ENCODE measurements at regions not wholly inside any gene's neighbourhood (a gene's known extent, or its start where the extent isn't known, plus 50 kb on each side); places are given as distances from the start of the nearest gene placed in this dataset.
A peak's percentile ranks its signal among the peaks of the same experiment; 100 is the strongest.

DNA sequence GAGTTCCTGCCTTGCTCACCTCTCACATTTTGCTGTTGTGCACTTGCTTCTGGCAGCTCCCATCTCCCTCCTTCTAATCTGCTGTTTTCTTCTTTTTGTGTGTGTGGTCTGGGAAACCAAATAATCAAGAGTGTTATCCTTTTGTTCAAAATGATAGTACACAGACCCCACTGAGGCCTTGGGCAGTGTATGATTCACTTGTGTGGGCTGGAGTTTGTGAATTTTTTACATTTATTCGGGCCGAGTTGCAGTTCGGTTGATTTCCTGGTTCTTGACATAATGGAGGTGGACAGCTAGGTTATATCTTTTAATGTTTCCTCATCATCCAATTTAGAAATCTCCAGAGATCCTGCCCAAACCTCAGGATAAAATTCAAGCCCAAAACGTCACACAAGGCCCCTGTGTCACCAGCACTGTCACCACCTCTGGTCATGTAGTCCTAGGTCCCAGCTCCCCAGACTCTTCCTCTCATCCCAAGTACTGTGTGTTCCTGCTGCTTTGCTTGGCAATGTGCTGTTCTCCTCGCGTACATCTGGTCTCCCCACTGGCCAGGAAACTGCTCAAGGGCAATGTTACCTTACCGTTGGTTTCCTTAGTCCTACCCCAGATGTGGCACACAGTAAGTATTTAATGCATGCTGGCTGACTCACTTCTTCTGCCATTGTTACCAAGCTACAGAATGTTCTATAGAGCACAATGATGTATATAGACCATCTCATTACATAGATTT, 55.7 kb upstream of the PHACTR2 start:
- DNase-seq (ENCODE audit: low read depth in 1 of 2, low spot score in 1 of 2), result no peak

DNA sequence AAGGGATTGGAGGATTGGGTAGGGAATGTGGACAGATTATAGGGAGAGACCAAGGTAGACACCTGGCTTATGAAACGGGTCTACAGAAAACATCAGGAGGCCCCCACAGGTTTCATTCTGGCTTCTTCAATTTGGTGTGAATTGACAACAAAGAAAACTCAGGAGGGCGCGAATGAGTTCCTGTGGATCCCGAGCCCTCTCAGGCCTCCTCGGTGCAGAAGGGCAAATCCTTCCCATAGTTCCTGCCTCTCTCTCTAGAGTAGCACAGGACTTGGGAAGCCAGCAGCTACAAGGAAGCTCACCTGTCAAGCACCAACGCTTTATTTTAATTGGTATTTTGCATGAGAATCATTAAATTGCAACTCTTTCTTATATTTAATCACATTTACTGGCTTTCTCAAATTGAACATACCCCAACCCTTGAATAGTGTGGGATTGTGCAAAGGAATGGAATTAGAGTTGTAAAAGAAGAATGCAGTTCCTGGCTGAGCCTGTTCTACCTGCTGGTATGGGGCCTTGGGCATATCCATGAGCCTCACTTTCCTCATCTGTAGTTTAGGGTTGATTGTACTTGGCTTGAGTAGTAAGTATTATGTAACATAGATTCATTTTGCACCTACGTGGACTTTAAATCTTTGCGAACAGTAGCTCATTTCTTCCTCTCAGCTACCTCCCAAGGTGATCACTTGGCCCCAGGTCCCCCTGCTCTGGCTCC, 56.4 kb upstream of the PHACTR2 start:
- DNase-seq (ENCODE audit: low read depth in 1 of 2, low spot score in 1 of 2), result no peak

- DNase-seq (ENCODE audit: low read depth in 1 of 2, low spot score in 1 of 2), result no peak
Measured at GRCh38 chr6:143620447-143620846, 57.3 kb upstream of the PHACTR2 start.

DNA sequence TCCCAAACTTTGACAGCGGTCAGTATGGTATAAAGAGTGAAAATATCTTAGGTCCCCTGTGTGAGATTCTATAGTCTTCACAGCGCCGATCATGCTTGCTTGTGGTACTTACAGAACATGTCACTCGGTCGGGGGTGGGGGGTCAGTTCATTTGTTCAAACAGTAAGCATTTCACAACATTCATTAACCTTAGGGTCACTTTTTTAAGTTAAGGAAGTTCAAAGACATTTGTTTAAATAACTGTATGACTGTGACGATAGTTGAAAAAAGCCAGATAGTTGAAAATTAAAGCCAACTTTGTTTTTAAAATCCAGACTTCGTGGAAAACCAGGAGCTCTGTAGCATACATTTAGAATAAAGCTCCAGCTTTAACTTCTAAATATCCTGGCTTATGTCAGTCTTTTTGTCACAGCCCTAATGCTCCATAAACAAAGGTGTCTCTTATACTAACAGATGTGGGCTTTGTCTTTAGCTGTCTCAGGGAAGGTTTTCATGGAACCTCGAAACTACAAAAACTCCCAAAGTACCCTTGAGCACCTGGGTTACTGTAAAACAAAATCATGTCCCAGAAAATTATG, 57.9 kb upstream of the PHACTR2 start:
- DNase-seq (ENCODE audit: low read depth in 1 of 2, low spot score in 1 of 2), result no peak

DNA sequence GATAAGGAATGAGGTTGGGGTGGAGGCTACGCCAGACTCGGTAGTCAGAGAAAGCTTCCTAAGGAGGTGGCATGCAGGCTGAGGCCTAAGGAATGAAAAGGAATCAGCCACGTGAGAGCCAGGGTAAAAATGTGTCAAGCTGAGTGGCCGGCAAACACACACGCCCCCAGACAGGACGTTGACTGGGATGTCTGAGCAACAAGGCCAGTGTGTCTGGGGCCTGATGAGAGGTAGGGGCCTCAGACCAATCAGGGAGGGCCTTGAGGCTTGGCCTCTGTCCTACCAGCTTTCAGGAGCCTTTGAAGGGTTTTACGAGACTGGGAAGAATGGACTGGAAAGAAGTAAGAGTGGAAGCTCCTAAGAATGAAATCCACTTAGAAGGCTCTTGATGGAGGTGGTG, 61.0 kb upstream of the PHACTR2 start:
- DNase-seq (ENCODE audit: low read depth in 1 of 2, low spot score in 1 of 2), result no peak

DNA sequence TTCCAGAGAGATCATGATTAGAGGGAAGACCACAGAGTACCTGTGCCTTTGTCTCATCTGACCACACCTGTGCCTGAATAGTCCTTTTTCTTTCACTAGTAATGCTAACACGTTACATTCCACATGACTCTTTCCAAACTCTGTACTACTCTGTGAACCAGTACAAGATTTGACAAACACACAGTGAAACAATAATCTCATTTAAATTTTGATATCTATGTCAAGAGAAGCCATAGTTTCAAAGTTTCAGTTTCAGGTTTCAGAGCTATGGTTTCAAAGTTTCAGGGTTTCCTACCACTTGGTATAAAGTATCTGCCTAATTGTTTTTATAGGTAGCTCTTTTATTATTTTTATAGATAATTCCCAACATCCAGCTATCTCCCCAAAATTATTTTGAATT, 62.0 kb upstream of the PHACTR2 start:
- no peak for DNase-seq (ENCODE audit: low read depth in 1 of 2, low spot score in 1 of 2)

DNA sequence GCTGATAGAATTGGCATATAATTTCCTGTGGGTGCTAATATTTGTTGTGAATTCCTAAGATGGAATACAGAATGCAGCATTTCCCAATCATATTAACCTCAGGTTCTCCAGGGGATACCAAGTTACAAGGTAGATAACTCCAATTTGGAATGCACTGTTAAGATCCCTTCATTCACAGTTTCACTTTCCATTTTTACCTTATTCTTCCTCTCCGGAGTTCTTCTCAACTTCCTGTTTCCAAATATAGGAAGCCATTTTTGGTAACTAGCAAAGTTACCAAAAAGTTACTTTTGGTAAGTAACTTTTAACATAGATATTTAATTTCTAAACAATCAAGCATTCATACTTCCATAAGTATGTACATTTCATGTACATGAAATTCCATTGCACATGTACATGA, 63.5 kb upstream of the PHACTR2 start:
- DNase-seq (ENCODE audit: low read depth in 1 of 2, low spot score in 1 of 2), result no peak

DNA sequence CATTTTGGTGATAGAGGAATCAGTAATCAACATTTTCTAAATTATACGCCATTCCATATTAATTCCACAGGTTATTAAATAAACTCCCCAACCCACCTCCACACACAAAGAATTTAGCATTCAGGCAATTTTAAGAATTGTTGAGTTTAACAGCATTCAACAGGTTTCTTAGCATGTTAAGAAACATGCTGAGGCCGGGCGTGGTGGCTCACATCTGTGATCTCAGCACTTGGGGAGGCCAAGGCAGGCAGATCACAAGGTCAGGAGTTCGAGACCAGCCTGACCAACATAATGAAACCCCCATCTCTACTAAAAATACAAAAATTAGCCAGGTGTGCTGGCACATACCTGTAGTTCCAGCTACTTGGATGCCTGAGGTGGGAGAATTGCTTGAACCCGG, 64.0 kb upstream of the PHACTR2 start:
- no peak for DNase-seq (ENCODE audit: low read depth in 1 of 2, low spot score in 1 of 2)

GRCh38 chr6:143612186-143612585, 65.6 kb upstream of the PHACTR2 start:
- no peak for DNase-seq (ENCODE audit: low read depth in 1 of 2, low spot score in 1 of 2)

GRCh38 chr6:143611580-143611979, 66.2 kb upstream of the PHACTR2 start:
- no peak for DNase-seq (ENCODE audit: low read depth in 1 of 2, low spot score in 1 of 2)

DNA sequence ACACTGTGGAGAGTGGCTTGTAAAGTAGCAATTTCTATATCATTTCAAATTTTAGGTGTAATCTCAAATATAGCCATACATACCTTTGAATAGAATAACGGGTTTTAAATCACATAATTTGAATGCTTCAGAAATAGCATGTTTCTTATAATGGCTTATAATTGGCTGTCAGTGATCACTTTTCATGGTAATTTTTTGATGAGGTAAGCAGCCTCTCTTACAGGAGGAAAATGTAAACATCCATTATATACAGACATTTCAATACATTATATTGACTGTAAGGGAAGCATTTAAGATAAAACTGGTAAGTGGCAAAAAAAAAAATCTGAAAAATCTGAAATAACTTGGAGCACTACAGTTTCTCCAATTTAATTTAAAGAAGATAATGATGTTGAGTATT, 67.8 kb upstream of the PHACTR2 start:
- DNase-seq (ENCODE audit: low read depth in 1 of 2, low spot score in 1 of 2), result no peak

- DNase-seq (ENCODE audit: low read depth in 1 of 2, low spot score in 1 of 2), result no peak
Measured at GRCh38 chr6:143609501-143609900, 68.3 kb upstream of the PHACTR2 start.

- DNase-seq (ENCODE audit: low read depth in 1 of 2, low spot score in 1 of 2), result no peak
Measured at GRCh38 chr6:143608906-143609305, 68.9 kb upstream of the PHACTR2 start.

- no peak for DNase-seq (ENCODE audit: low read depth in 1 of 2, low spot score in 1 of 2)
Measured at GRCh38 chr6:143607974-143608373, 69.8 kb upstream of the PHACTR2 start.

DNA sequence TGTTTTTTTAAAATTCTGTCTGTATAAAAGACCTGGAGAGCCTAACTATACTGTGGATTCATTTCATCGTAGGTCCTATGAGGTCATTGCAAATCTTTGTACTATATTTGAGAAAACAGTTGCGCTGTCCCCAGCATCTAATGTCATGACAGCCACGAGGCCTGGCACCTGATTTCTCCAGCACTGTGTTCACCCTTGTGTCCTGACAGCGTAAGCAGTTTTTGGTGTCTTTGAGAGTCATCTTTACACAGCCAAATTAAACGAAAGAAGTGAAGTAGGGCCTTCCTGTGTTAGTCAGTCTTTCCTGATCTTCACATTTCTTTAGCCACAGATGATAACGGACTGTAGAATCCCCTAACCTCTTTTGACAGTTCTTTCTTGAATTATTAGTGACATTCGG, 70.6 kb upstream of the PHACTR2 start:
- DNase-seq (ENCODE audit: low read depth in 1 of 2, low spot score in 1 of 2), result no peak

DNA sequence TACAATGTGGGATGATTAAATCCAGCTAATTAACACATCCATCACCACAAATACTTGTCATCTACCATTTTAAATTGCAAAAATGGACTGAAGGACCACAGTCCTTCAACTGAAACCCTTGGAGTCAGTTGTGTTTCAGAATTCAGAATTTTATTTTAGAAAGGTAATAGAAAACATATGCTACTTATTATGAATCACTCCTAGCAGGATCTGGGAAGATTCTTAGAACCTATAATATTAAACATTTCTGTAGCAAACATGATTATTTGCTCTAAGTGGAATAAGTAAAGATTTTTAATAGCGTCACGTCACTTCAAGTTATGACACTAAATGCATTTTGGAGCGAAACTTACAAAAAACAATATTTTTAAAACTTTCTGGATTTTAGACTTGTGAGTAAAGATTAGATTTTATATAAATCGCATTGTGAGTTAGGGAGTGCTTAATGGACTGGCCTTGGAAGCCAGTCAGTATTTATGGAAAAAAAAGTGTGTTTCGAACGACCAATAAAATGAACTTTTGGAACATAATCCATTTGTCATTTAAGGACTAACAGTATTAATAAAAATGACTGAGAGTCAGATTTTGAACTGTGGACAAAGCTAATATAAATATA, 71.8 kb upstream of the PHACTR2 start:
- no peak for DNase-seq (ENCODE audit: low read depth in 1 of 2, low spot score in 1 of 2)

- no peak for DNase-seq (ENCODE audit: low read depth in 1 of 2, low spot score in 1 of 2)
Measured at GRCh38 chr6:143603455-143603854, 74.3 kb upstream of the PHACTR2 start.

DNA sequence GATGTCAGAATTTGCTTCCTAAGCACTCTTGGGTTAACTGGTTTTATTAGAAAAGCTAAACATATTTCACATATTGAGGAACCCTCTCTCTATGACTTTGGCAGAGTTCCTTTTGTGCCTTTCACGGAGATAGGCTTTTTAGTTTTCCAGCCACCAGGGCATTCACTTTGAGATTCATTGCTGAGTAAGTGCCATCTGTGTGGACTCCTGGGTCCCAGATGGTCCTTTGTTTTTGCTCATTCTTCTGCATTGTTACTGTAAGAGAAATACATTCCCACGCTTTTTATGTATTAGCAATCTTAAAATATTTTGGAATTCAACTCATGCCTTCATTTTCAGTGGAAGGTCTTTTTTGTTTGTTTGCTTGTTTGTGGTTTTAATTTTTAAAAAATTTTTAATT, 76.3 kb upstream of the PHACTR2 start:
- DNase-seq (ENCODE audit: low read depth in 1 of 2, low spot score in 1 of 2), result no peak

DNA sequence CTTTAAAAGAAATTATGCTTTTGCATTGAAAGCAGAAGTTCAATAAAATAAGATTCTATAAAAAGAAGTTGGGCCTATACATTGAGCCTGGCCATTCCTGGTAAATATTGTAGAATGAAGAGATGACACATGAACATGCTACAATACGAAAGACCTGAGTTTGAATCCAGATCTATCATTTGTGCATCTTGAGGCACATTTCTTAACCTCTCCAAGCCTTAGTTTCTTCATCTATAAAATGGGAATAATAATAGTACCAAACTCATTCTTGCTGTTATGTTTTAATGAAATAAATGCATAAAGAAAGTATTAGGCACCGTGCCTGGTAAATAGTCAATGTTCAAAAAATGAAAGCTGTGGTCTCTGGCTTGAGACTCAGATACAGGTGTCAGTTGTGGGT, 76.9 kb upstream of the PHACTR2 start:
- no peak for DNase-seq (ENCODE audit: low read depth in 1 of 2, low spot score in 1 of 2)

DNA sequence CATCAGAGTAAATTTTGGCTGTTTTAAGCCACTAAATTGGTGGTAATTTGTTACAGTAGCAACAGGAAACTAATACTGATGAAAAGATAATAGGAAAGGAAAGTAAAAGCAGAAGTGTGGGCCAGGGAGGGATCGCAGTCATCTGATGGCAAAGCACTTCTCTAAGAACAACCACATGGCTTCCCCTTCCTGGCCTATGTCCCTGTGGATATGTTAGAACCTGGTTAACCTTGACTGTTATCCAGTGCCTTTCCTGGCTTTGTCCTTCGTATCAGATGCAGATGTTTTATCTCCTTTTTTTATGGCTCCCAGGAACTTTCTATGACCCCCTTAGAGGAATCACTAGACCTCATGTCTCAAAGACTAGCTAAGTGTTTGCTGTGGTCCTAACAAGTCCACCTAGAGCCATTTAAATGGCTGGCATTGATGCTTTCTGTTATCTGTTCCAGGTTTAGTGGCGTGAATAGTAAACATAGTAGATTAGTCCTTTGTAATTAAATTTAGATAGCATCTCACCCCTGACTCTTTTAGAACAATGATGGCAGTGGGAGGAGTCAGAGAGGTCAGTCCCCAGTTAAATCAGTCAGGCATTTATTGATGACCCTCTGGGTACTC, 79.2 kb upstream of the PHACTR2 start:
- peak in 1 of 2 donors; percentile 10 for DNase-seq (ENCODE audit: low read depth in 1 of 2, low spot score in 1 of 2)

DNA sequence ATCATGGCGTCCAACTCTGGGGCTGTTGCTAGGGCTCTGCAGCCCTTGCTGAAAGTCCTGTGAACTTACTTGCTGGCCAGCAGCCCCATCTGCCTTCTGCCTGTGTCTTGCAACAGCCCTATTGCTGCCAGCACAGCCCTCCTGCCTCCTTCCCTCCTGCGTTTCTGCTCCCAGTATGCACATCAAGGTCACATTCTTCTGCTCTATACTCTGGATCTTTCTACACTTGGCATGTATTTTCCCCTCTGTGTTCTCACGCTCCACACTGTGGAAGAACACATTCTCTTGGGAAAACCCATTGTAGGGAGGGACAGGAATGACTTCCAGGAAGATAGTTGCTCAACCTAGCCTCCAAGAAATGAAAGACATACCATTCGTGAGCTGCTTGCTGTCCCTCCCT, 80.9 kb upstream of the PHACTR2 start:
- DNase-seq (ENCODE audit: low read depth in 1 of 2, low spot score in 1 of 2), result no peak

Data from activated CD4-positive, alpha-beta T cell treated with anti-CD3 and anti-CD28 coated beads, Interleukin-2, amount 50 U/mL, for 24 hours (primary cell).